HFF-Myc (cell line): ENCODE measurements at regions not wholly inside any gene's neighbourhood (a gene's known extent, or its start where the extent isn't known, plus 50 kb on each side); places are given as distances from the start of the nearest gene placed in this dataset.

ENCODE experiments used
- DNase-seq: peaks from one replicate; pipeline ENCODE4 v3.0.0-alpha.2; 2011; ENCODE audit warnings: low read depth; ENCODE audit errors: extremely low read depth
- H3K4me3 ChIP-seq: replicated peaks from 2 replicates; pipeline ENCODE4 v1.5.1; 2011; ENCODE audit warnings: low read depth, mild to moderate bottlenecking, control low read depth, low read length
- TF ChIP-seq, protein P1 (sequence below): IDR thresholded peaks from 2 replicates; pipeline ENCODE4 v1.5.1; 2012; ENCODE audit warnings: mild to moderate bottlenecking, low read depth, low read length, control low read depth; ENCODE audit errors: missing control alignments

DNA sequence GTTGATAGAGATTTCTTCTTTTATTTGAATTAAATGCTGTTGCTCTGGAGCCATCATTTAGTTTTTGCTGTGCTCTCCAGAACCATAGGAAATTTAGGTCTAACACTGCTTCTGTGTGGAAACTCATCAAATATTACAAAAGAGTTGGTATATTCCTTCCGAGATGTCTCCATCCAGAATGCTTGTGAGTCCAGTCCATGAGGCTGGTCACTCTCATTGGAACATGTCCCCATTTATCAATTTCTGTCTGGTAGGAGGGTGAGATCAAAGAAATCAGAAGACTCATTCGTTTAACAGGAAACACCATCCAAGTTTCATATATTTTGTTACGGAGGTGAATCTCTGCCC, 52.4 kb upstream of the LMO2 start:
- no peak for DNase-seq
- TF ChIP-seq, protein P1, sequence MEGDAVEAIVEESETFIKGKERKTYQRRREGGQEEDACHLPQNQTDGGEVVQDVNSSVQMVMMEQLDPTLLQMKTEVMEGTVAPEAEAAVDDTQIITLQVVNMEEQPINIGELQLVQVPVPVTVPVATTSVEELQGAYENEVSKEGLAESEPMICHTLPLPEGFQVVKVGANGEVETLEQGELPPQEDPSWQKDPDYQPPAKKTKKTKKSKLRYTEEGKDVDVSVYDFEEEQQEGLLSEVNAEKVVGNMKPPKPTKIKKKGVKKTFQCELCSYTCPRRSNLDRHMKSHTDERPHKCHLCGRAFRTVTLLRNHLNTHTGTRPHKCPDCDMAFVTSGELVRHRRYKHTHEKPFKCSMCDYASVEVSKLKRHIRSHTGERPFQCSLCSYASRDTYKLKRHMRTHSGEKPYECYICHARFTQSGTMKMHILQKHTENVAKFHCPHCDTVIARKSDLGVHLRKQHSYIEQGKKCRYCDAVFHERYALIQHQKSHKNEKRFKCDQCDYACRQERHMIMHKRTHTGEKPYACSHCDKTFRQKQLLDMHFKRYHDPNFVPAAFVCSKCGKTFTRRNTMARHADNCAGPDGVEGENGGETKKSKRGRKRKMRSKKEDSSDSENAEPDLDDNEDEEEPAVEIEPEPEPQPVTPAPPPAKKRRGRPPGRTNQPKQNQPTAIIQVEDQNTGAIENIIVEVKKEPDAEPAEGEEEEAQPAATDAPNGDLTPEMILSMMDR: no peak
- H3K4me3 ChIP-seq: no peak overlapping the region

DNA sequence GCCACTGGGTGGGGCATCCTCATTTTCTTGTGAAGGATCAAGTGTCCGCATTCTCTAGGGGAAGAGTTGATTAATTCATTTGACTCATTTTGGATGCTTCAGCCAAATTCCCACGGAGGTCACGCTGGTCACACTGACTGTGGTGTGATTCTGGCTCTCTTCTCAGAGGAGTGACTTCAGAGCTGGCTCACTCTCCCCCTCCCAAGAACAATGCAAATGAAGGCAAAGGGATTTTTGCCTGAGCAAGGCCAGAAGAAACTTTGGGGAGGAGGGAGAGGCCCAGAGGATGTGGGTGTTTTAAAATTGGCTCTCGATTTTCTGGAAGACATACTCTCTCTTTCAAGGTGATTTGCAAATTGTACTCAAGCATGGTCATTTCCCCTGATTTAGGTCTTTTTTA, 51.1 kb upstream of the LMO2 start:
- TF ChIP-seq, protein P1: no peak
- H3K4me3 ChIP-seq: no peak overlapping the region
- DNase-seq: peak; percentile 21

DNA sequence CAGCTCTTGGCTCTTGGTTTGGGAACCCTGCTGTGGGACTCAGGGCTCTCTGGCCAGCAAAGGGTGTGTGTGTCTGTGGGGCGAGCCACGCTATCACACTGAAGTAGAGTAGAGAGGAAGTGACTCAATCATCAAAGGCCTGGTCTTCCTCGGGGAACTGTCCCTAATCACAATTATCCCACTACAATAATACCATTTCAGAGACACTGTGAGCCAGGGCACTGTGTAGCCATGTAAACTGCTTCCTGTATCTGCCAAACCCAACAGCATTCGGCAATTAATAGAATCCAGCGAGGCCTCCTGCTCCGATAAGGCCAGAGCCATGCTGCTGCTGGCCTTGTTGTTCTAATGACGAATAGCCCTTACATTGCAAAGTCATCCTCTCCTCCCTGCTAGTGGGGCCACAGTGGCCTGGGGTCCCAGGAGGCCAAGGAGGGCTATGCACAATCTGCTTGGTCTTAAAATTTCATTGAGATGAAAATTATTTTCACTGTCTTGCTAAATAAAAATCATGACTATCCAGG, 49.8 kb upstream of the LMO2 start:
- TF ChIP-seq, protein P1: no peak
- DNase-seq: no peak
- no peak overlapping the region for H3K4me3 ChIP-seq
